ENCODE measurements at regions not wholly inside any gene's neighbourhood (a gene's known extent, or its start where the extent isn't known, plus 50 kb on each side); places are given as distances from the start of the nearest gene placed in this dataset.
"Not testable (repeated sequence)": the region's sequence is repeated elsewhere in the genome, so short reads cannot be mapped to it uniquely, and the experiment has no call there.

DNA sequence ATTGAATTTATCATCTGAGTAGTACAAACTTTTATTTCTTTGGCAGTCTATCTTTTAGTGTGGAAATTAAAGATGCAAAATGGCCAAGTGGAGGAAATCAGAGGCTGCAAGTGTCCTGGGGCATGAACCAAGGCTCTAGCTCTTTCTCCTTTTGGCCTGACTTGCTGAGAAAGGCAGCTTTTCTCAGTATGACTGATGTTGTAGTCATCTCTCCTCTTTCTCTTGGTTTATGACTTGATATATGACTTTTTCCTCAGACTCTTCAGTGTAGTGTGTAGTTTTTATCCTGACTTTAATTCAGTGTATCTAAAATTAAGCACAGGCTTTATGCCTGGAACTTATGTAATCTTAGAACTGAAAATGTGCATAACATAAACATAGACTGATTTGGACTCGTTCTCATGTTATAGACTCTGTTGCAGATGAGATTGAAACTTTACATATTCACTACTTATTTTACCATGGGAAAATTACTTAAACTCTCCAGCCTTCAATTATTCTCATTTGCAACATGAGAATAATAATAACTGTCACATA, 65.7 kb downstream of the SLITRK5 start:
- no peak for DNase-seq (ENCODE audit: low spot score)

DNA sequence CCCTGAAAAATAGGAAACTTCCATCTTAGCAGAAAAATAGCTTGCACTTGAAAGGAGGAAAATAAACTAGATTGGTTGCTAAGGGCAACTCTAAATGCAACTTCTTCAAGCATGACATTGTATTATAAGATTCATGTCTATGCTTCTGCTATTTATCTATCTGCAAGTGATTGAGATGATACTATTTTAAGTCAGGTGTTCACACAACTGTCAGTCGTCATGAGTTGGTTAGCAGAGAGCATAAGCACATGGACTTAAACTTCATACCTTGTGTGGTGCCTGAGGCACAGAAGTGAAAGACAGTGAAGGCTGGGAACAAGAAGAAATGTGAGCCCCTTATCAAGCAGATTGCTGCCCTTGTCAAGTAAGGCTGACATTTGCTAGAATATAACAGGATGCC, 82.9 kb downstream of the SLITRK5 start:
- DNase-seq (ENCODE audit: low spot score), result no peak

DNA sequence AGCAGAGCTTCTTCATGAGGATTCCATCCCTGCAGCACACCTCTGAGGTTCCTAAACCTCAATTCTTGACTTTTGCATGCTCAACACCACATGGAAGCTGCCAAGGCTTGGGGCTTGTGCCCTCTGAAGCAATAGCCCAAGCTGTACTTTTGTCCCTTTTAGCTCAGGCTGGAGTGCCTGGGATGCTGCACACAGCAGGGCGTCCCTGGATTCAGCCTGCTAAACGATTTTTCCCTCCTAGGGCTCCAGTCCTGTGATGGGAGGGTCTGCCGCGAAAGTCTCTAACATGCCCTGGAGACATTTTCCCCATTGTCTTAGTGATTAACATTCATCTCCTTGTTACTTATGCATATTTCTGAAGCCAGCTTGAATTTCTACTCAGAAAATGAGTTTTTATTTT, 98.3 kb downstream of the SLITRK5 start:
- no peak for DNase-seq (ENCODE audit: low spot score)

DNA sequence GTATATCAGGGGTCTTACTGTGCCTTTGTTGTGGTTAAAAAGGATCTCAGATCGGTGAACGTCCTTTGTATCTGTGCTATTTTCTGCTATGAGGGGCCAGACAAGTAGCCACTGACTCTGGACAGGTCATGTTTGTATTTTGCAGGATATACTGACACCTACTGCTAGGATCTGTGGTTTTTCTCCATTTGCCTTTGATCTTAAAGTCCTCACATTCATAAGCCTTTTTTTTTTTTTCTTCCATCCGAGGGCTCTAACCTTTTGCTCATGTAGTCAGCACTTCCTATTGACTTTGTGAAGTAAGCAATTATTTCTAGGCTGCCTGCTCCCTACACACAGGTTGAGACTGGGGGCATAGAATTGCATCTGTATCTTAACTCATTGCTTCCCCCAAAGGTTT, 106.2 kb downstream of the SLITRK5 start:
- DNase-seq (ENCODE audit: low spot score), result no peak

DNA sequence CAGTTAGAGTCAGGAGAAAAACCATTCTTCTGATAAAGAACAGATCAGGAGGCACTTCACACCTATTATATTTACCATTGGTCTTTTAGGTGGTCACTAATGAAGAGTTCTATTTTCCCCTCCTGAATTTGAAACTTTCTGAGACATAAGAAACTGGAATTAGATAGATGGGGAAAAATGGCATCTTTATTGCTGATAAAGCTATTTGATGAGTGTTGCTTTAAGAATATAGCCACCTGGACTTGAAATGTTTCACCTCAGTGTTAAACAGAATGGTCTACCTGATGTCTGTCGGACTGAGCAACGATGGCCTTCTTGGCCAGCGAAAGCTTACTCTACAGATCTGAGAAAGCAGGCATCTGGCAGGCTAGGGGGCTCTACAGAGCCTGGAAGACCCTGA, 107.0 kb downstream of the SLITRK5 start:
- DNase-seq (ENCODE audit: low spot score), result no peak

DNA sequence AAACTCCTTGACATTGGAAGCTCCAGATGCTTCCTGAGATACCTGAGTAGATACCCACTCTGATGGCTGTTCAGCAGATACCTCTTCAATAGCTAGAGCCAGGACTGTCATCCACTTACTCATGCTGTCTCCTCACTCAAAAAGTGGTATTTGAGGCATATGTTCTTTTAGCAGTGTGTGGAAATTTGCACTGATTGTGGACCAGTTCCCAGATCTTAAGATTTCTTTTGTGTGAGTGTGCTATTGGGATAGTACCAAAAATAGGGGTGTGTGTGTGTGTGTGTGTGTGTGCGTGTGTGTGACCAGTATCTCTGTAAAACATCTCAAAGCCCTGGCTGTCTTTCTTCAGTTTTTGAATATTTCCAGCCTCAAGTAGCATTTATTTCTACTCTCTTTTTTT, 108.3 kb downstream of the SLITRK5 start:
- no peak for DNase-seq (ENCODE audit: low spot score)

DNA sequence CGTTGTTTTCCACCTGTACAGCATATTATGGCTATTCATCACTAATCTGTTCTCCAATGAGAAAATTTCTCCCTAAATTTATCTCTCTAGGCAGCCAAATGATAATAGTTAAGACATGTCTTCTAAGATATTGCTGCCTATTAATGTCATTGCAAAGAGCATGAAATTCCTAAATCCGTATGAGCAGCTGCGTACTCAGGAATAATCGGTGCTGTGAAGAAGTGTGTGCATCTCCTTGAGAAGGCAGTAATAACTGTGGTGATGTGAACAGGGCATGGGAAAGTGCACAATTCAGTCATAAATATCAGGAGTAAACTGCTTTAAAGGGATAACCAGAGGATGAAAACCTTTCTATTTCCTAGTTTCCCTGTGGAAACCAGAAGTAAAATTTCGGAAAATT, 112.2 kb downstream of the SLITRK5 start:
- DNase-seq (ENCODE audit: low spot score), result no peak

DNA sequence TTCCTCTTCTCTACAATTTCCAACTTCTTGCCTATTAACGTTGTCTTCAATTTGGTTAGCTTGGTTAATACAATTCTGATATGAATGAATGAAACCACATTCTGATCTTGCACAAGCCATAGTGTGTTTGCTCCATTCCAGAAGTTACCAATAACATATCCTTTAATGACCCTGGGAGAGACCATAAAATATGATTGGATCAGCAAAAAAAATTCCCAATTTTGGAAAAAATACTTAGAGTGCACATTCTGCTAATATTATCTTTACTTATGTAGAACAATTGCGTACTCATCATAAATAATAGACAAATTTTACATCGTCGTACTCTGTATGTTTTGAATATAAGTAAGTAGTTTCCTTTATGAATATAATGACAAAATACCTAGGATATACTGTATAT, 117.2 kb downstream of the SLITRK5 start:
- no peak for DNase-seq (ENCODE audit: low spot score)

DNA sequence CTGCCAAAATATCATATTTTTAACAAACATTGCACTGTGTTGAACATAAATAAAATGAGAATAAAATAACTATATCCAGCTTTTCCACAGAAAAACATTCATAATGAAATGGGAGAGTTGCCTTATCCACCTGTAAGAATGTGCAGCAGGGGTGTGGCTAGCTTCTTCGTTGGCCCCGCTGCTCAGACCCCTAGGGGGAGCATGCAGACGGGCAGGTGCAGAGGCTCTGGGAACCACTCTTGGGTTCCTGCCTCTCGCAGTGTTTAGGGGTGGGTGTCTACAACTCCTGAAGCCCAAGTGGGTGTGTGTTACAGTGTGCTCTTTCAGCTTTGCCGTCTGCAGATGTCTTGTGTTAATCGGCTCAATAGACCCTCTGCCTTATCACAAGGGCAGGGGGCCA, 121.7 kb downstream of the SLITRK5 start:
- DNase-seq (ENCODE audit: low spot score), result no peak

DNA sequence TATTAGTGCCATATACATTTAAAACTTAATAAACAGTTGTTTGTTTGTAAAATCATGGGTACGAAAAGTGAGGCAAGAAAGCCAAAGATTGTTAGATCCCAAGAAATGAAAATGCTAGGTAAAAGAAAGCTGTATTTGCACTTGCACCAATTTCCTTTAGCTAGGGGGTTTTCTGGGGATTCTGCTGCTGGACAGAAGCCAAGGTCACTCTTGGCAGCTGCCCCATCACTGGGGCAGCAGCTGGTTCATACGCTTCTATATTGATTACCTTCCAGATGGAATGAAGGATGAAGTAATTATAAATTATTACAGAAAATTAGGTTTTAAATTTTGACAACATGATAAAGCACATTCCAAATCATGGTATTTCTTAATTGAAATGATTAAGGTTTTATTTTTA, 127.4 kb downstream of the SLITRK5 start:
- DNase-seq (ENCODE audit: low spot score), result no peak

DNA sequence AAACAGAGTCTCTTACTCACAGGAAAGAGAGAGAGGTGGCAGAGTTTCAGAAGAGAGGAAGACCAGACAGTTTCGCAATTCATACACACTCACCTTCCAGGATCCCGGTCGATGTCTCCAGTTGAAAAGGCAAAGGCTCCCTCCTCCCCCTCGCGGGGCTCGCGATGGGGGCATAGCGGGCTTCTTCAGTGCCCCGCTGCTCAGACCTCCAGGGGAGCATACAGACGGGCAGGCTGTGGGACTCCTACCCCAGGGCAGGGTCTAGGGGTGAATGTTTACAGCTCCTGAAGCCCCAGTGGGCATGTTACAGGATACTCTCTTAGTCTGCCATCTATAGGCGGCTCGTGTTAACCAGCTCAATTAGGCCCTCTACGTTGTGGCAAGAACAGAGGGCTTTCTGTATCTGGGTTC, 139.2 kb downstream of the SLITRK5 start:
- no peak for DNase-seq (ENCODE audit: low spot score)

DNA sequence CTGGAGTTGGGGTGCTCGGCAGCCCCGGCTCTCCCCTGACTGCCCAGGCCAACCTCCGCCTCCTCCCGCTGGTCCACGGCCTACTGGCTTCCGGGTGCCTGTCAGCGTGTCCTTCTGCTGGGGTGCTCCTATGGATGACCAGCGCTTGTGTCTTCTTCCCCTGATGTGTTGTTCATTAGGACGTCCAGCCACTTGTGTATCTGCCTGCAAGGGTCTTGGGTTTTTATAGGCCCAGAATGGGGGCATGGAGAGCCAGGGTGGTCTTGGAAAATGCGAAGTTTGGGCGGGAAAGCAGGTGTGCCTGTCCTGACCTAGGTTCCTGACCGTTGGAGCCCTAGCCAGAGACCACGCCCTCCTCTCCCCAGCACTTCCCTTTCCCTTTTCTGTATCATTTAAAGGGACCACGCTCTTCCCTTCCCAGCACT, 139.8 kb downstream of the SLITRK5 start:
- no peak for DNase-seq (ENCODE audit: low spot score)

DNA sequence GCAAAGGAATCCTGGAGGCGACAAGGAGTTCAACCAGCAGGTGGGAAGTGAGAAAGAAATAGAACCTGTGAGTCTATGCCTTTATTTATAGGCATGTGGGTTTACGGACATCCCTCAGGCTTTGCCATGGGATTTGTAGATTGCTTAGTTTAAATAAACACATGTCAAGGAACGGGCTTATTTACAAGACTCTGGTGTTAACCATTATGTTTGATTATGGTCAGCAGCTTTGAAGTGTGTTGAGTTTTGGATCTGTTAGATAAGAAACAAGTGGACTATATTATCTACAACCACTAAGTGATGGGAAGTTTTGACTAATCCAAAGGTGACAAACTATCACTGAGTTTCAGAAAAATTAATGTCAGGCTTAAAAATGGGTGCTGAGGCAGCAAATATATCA, 143.2 kb downstream of the SLITRK5 start:
- DNase-seq (ENCODE audit: low spot score), result no peak

DNA sequence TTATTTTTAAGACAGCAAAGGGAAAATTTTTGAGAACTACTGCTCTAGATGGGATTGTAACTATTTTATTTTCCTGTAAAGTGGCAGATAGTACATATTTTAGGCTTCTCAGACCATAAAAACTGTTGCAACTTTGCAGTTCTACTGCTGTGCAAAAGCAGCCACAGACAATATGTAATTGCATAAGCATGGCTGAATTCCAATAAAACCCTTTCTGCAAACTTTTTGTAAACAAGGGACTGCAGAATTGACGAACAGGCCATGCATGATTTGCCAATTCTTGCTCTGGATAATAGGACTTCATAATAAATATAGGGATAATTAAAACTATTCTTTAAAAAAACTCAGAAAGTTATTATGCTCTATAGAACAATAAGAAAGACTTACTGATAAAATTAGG, 149.1 kb downstream of the SLITRK5 start:
- no peak for DNase-seq (ENCODE audit: low spot score)

DNA sequence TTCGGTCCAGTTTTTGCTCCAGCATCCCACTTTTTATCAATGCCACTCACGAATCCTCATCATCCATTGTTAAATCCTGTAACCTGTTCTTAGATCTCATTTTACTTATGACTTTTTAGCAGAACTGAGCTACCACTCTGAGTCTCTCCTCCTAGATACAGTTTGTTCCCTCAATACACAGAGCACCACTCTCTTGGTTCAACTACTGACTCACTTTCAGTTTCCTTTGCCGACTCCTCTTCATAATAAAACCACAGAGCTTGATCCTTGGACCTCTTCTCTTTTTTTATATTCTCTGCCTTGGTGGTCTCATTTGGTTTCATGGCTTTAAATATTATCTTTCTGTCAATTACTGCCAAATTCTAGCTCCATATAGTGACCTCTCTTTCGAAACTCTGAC, 150.3 kb downstream of the SLITRK5 start:
- DNase-seq (ENCODE audit: low spot score), result no peak

DNA sequence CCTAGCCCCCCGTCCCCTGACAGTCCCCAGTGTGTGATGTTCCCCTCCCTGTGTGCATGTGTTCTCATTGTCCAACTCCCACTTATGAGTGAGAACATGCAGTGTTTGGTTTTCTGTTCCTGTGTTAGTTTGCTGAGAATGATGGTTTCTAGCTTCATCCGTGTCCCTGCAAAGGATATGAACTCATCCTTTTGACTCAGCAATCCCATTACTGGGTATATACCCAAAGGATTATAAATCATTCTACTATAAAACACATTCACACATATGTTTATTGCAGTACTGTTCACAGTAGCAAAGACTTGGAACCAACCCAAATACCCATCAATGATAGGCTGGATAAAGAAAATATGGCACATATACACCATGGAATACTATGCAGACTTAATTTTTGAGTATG, 155.1 kb downstream of the SLITRK5 start:
- not testable (repeated sequence) for DNase-seq (ENCODE audit: low spot score)

DNA sequence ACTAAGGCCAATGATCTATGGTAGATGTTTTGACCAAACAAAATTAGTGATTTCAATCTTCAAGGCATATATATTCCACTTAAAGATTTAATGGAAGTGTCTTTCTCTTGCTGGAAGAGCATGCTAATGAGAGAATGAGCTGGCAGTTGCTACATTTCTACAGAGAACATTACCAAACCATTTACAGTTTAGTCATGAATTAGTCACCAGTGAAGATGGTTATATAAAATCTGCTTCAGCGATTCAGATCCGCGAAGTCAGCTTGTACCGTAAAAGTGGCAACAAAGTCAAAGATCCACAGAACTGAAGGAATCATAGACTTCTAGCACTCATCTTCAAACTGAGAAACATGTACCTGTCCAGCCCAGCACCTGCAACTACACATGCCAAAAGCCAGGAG, 156.3 kb downstream of the SLITRK5 start:
- no peak for DNase-seq (ENCODE audit: low spot score)

DNA sequence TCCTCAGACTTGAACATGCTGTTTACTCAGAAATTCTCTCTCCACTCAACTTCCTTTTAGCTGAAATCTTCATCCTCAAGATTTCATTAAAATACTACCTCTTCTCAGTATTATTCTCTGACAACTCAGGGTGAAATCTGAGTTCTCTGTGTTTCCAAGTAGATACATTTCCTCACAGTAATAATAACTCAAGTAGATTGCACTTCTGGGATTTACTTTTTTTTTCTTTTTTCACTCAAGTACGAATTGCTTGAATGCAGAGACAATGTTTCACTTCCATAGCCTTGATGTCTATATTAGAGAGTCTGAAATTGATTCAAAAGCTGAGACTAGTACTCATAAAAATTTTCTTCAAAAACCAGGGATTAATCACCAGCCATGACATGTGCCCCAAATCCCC, 166.4 kb downstream of the SLITRK5 start:
- no peak for DNase-seq (ENCODE audit: low spot score)

DNA sequence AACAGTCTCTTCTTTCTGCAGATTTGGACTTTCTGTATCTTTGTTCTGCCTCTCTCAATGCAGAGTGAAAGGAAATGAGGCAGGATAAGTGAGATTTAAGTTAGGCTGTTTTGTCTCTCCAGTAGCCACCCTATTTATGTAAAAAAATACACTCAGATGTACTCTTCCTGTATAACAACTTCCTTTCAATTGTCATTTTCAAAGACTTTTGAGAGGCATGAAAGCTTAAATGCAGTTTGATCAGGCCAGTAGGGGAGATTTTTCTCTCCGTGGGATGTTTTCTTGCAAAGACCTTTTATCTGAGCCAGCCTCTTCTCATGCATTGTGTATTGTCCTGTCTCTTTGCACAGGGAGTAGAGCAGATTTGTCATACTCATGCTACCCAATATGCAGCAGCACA, 166.8 kb downstream of the SLITRK5 start:
- DNase-seq (ENCODE audit: low spot score), result no peak

DNA sequence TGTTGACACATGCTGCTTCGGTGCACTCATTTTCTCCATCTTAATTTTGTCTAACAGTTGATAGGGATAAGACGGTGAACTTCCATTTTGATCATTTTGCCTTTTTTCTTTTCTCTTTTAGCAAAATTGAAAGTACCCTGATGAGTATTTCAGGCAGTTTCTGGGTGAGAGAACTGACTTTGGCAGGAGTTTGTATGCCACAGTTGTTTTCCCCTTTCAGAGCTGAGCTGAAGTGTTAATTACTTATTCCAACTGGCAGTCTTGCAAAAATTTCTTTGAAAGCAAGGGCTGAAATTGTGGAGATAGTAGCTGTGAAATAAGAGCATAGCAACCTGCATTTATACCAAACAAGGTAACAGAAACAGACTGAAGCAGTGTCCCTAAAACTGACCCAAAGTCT, 180.2 kb downstream of the SLITRK5 start:
- no peak for DNase-seq (ENCODE audit: low spot score)

DNA sequence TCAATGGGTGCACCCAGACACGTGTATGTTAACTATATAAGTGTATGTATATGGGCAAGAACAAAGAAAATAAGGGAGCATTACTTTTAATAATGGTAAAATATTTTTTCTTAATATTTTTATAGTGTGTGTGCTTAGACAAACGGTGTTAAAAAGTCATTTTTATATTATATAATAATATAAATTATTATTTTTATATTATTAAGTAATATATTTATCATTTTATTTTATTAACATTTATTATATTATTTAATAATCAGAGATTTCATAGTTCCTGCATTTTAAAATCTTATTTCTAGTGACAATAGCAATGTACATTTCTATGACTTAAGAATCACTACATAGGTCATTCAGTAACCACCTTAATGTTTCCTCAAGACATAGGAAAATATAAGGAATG, 184.4 kb downstream of the SLITRK5 start:
- no peak for DNase-seq (ENCODE audit: low spot score)

DNA sequence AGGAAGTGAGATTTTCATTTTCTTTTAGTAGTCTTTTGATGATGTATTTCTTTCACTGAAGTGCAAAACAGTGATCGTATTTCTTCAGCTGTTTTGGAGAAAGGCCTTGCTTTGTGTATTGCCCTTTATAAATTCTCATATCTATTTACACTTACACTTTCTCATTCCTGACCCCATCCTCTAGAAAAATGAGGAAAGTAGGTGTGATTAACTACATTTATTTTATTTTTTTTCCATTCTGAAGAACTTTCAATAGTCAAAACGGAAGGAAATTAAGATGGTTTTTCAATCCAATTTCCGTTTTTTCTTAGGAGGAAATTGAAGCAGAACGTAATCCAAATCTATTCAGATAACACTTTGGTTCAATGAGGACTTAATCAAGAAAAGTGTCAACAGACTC, 188.1 kb downstream of the SLITRK5 start:
- no peak for DNase-seq (ENCODE audit: low spot score)

DNA sequence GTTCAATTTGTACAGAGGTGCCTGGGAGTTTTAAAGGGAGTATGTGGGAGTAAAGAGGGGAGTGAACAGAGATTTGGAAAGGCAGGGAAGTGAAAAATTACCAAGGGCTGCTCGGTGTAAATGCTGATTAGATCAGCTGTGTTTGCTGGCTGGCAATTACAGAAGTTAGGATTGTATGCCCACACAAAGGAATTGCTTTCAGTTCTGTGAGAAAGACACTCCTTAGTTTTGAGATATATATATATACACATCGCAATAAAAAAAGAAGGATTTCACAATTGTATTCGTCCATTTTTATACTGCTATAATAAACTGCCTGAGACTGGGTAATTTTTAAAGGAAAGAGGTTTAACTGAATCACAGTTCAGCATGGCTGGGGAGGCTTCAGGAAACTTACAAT, 196.3 kb downstream of the SLITRK5 start:
- no peak for DNase-seq (ENCODE audit: low spot score)

DNA sequence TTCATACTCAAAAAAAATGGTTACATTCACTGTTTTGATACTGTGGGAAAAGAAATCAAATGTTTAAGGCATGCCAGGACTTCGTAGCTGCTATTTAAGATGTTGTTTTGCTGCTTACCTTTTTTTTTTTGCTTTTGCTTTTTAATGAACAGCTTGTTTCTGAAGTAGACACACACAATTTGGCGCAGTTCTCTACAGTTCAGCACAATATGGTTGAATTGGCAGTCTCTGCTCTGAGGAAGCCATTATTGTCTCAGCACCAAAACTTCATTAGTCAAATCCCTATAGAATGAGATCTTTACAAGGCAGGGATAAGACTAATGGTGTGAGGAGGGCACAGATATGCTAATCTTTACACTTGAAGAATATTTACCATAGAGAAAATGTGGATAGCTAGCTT, 197.6 kb downstream of the SLITRK5 start:
- no peak for DNase-seq (ENCODE audit: low spot score)

DNA sequence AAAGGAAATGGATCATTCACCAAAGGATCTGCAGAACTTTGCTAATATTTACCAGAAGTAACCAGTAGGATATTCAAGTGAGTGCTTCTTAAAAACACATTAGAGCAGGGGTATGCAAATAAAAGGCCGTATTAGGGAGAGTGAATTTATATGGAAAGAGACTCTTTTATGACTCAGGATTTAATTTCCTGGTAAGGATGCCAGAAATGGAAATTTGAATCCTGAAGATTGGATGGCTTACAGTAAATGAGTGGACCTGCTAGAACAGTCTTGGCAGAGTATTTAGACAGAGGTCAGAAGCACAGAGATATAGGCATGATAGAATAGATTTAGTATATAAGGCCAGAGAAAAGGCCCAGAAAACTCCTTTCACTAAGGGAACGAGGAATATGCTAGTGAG, 201.6 kb downstream of the SLITRK5 start:
- DNase-seq (ENCODE audit: low spot score), result no peak

Data from AG08396 (cell line).